Ureter (tissue), 1 donor: ENCODE measurements at regions not wholly inside any gene's neighbourhood (a gene's known extent, or its start where the extent isn't known, plus 50 kb on each side); places are given as distances from the start of the nearest gene placed in this dataset.

Experiments used
- DNase-seq: peaks from one replicate; pipeline ENCODE4 v3.0.0-alpha.2; 2020; ENCODE audit warnings: low spot score
- donor health status: DM: yes; HTN: yes; CAD: no.

- no peak for DNase-seq
Observed at GRCh38 chr5:168217497-168217896, 73.9 kb upstream of the WWC1 start.

- no peak for DNase-seq
Observed at GRCh38 chr5:168218746-168219145, 72.7 kb upstream of the WWC1 start.

- peak; percentile 64 for DNase-seq
Observed at GRCh38 chr5:168219515-168220410, 71.7 kb upstream of the WWC1 start.

- DNase-seq, result no peak
Observed at GRCh38 chr5:168224085-168224484, 67.4 kb upstream of the WWC1 start.

GRCh38 chr5:168226012-168226411 lies 65.4 kb upstream of the WWC1 start:
- no peak for DNase-seq

GRCh38 chr5:168227001-168227400 lies 64.4 kb upstream of the WWC1 start:
- peak; percentile 77 for DNase-seq

GRCh38 chr5:168227973-168228615 lies 63.4 kb upstream of the WWC1 start:
- no peak for DNase-seq

- no peak for DNase-seq
Observed at GRCh38 chr5:168228668-168229067, 62.8 kb upstream of the WWC1 start.

- DNase-seq, result no peak
Observed at GRCh38 chr5:168234133-168234532, 57.3 kb upstream of the WWC1 start.

GRCh38 chr5:168238463-168238862 lies 53.0 kb upstream of the WWC1 start:
- DNase-seq, result no peak

- DNase-seq, result no peak
Observed at GRCh38 chr5:168239325-168239724, 52.1 kb upstream of the WWC1 start.
